Calu3 (cell line): ENCODE measurements at regions not wholly inside any gene's neighbourhood (a gene's known extent, or its start where the extent isn't known, plus 50 kb on each side); places are given as distances from the start of the nearest gene placed in this dataset.

Source experiments
- BruUV-seq: library from RNA; stranded (reverse); fragments of 400-500 nt; replicated peaks from 2 replicates; lab custom pipeline; 2021; lab: Mats Ljungman, UMichigan
- CTCF ChIA-PET: fragments of 300-600 bp; sonication (Branson Sonifier 250); formaldehyde crosslinking; loops from one replicate; lab custom pipeline; 2022; ENCODE audit warnings: antibody characterized with exemption; lab: Charles Lee
- DNase-seq: peaks from one replicate; pipeline ENCODE4 v3.0.0; 2022
- H3K27ac Mint-ChIP-seq: one replicate; pipeline ENCODE4 v1.8.0; 2022; ENCODE audit warnings: mixed read lengths; ENCODE audit not compliant: unreplicated experiment
- H3K27me3 Mint-ChIP-seq: one replicate; pipeline ENCODE4 v1.8.0; 2022; ENCODE audit warnings: mixed read lengths; ENCODE audit not compliant: unreplicated experiment
- H3K36me3 Mint-ChIP-seq: one replicate; pipeline ENCODE4 v1.8.0; 2022; ENCODE audit warnings: mild to moderate bottlenecking, moderate library complexity, mixed read lengths; ENCODE audit not compliant: insufficient read depth, unreplicated experiment
- H3K4me1 Mint-ChIP-seq: one replicate; pipeline ENCODE4 v1.8.0; 2022; ENCODE audit warnings: mild to moderate bottlenecking, low read depth, mixed read lengths; ENCODE audit not compliant: unreplicated experiment
- H3K4me3 Mint-ChIP-seq: one replicate; pipeline ENCODE4 v1.8.0; 2022; ENCODE audit warnings: mild to moderate bottlenecking, low read depth, moderate library complexity, mixed read lengths; ENCODE audit not compliant: unreplicated experiment
- H3K9me3 Mint-ChIP-seq: one replicate; pipeline ENCODE4 v1.8.0; 2022; ENCODE audit warnings: low read depth, mixed read lengths; ENCODE audit not compliant: unreplicated experiment
- intact Hi-C: fragments of 100-400 bp; cut with micrococcal nuclease; formaldehyde crosslinking; loops from one replicate; pipeline ENCODE4 v1.10.0; 2022; ENCODE audit not compliant: unreplicated experiment
- TF ChIP-seq, protein P1 (sequence below): fragments of 200-600 bp; IDR thresholded peaks from one replicate; pipeline ENCODE4 v1.8.0; 2022; ENCODE audit warnings: antibody characterized with exemption; ENCODE audit not compliant: unreplicated experiment

DNA sequence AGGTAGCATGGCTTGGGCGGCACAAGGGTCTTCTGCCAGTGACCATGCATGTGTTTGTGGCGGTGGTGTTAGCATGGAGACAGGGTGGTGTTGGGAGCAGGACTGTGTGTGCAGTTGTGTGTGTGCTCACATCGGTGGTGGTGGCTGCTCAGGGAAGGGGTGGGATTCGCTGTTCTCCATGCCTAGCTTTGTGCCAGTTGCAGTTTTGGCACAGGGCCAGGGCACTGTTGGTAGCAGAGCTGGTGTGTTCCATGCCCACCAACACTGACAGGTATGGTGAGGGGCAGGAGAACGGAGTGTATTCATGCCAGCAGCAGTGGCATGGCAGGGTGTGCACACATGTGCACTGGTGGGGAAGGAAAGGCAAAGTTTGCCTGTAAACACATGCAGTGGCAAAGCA, 77.3 kb upstream of the TEKT1 start:
- no peak overlapping the region for H3K27ac Mint-ChIP-seq
- H3K36me3 Mint-ChIP-seq, result no peaks in the 10 kb centered on the region
- peaks cover 7% of the 10 kb centered on the region for H3K4me1 Mint-ChIP-seq
- H3K27me3 Mint-ChIP-seq, result peaks cover 19% of the 10 kb centered on the region
- no peak overlapping the region for H3K4me3 Mint-ChIP-seq
- TF ChIP-seq, protein P1, sequence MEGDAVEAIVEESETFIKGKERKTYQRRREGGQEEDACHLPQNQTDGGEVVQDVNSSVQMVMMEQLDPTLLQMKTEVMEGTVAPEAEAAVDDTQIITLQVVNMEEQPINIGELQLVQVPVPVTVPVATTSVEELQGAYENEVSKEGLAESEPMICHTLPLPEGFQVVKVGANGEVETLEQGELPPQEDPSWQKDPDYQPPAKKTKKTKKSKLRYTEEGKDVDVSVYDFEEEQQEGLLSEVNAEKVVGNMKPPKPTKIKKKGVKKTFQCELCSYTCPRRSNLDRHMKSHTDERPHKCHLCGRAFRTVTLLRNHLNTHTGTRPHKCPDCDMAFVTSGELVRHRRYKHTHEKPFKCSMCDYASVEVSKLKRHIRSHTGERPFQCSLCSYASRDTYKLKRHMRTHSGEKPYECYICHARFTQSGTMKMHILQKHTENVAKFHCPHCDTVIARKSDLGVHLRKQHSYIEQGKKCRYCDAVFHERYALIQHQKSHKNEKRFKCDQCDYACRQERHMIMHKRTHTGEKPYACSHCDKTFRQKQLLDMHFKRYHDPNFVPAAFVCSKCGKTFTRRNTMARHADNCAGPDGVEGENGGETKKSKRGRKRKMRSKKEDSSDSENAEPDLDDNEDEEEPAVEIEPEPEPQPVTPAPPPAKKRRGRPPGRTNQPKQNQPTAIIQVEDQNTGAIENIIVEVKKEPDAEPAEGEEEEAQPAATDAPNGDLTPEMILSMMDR, result no peak
- BruUV-seq, result no TSS peak
- intact Hi-C loops, result no loop called here
- CTCF ChIA-PET, result no interaction called here
- H3K9me3 Mint-ChIP-seq, result no peaks in the 10 kb centered on the region
- DNase-seq, result no peak

GRCh38 chr17:6910987-6911603, 79.6 kb upstream of the TEKT1 start:
- intact Hi-C loops, result loop anchor here (5.0 to 10.0 kb wide), 2 partner anchors 244 to 1326 kb away; partner anchors contain the start of gene NLRP1
- no peak for DNase-seq
- TF ChIP-seq, protein P1, result peak; percentile 26
- CTCF ChIA-PET, result interaction anchor here (0.6 to 1.6 kb wide), 11 partner anchors 11 to 266 kb away, joined by 3 to 10 read pairs (median 4); partner anchors contain the start of gene SLC16A13
- Mint-ChIP-seq H3K27ac (no peak overlapping the region), H3K4me1 (peaks cover 13% of the 10 kb centered on the region), H3K4me3 (no peak overlapping the region), H3K9me3 (no peaks in the 10 kb centered on the region), H3K27me3 (peaks cover 38% of the 10 kb centered on the region), H3K36me3 (no peaks in the 10 kb centered on the region)
- BruUV-seq, result no TSS peak

DNA sequence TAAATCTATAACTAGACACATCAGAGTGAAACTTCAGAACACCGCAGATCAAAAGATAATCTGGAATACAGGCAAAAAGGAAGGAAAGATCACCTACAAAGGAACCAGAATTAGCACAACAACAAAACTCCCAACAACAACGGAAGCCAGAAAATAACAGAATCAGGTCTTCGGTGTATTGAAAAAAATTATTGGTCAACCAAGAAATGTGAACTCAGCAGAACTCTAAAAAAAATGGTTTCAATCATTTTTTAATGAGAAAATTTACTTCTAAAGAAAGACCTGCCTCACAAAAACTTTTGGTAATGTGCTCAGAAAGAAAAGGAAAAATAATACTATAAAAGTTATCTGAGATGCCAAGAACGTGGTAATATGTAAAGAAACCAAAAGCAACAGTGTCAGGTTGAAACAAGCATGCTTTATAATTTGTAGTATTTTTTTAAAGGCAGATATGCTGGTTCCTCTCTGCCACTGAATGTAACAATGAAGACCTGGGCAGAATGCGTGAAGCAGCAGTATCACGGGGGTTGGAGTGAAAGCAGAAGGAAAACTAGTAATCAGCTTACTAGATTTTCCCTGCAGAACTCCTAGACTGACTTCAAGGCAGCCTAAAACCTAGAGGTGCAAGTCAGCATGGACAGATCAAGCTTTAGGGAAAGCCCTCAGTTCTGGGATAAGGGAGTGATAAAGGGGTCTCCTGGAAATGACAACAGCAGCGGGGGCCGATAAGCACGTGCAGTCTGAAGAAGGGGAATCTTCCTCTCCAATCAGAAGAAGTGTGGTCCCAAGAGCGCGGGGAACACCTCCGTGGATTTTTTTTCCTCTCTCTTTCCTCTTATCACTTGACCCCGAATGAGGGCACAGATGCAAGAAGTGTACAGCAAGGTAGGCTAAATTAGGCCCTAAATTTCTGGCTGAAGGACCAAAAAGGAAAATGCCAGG, 80.9 kb upstream of the TEKT1 start:
- TF ChIP-seq, protein P1, result no peak
- no peaks in the 10 kb centered on the region for H3K36me3 Mint-ChIP-seq
- intact Hi-C loops, result loop anchor here (1.0 to 10.0 kb wide), 3 partner anchors 93 to 1328 kb away; partner anchors contain the start of gene NLRP1
- no peak for DNase-seq
- peaks cover 47% of the 10 kb centered on the region for H3K27me3 Mint-ChIP-seq
- no peak overlapping the region for H3K27ac Mint-ChIP-seq
- no peak overlapping the region for H3K4me3 Mint-ChIP-seq
- peaks cover 13% of the 10 kb centered on the region for H3K4me1 Mint-ChIP-seq
- CTCF ChIA-PET, result interaction anchor here (0.6 to 1.4 kb wide), 2 partner anchors 92 to 149 kb away, joined by 4 to 5 read pairs; no protein-coding TSS in a partner anchor
- H3K9me3 Mint-ChIP-seq, result no peaks in the 10 kb centered on the region
- BruUV-seq, result no TSS peak

DNA sequence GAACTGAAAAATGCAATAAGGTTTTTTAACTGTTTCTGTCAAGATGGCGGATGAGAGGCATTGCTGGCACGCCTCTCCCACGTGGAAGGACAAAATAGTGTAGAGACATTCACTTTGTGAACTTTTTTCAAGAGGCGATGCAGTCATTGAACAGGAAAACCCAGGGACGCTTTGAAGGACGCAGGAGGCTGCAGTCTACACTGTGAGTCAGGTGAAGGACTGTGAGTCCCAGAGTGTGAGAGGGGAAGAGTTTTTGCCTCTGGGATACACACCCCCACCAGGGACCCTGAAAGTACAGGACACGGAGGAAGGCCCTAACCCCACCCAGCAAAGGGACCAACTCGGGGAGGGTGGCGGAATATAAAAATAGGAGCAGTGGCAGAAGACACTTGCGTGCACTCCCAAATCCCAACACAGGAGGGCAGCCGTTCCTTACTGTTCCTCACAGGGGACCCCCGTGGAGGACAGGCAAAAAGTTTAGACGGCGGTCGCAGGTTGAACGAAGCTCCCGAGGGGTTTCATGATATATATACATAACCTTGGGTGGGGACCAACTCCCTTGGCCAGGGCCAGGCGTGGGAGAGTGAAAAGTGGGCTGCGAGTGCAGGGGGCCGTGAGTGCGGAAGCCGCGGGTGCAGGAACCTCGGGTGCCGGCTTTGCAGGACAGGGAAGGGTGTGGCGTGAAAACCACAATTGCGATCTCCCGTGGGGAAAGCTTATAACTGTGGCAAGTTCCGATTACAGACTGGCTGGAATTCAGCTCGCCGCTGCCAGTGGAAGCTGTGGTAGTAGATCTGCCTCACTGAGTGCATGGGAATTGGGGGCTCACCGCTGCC, 82.0 kb upstream of the ALOX12 start:
- no TSS peak for BruUV-seq
- CTCF ChIA-PET, result interaction anchor here (2.9 kb wide), 1 partner anchor 91 kb away, joined by 21 read pairs; no protein-coding TSS in a partner anchor
- Mint-ChIP-seq H3K27me3 (peaks cover 47% of the 10 kb centered on the region), H3K4me1 (peaks cover 13% of the 10 kb centered on the region), H3K9me3 (no peaks in the 10 kb centered on the region), H3K27ac (no peak overlapping the region), H3K4me3 (peak overlapping the region; percentile 13), H3K36me3 (no peaks in the 10 kb centered on the region)
- peak; percentile 61 for DNase-seq
- intact Hi-C loops, result loop anchor here (1.0 to 10.0 kb wide), 3 partner anchors 91 to 1329 kb away; partner anchors contain the start of gene NLRP1
- TF ChIP-seq, protein P1, result peak; percentile 75
